ENCODE measurements at regions not wholly inside any gene's neighbourhood (a gene's known extent, or its start where the extent isn't known, plus 50 kb on each side); places are given as distances from the start of the nearest gene placed in this dataset.

DNA sequence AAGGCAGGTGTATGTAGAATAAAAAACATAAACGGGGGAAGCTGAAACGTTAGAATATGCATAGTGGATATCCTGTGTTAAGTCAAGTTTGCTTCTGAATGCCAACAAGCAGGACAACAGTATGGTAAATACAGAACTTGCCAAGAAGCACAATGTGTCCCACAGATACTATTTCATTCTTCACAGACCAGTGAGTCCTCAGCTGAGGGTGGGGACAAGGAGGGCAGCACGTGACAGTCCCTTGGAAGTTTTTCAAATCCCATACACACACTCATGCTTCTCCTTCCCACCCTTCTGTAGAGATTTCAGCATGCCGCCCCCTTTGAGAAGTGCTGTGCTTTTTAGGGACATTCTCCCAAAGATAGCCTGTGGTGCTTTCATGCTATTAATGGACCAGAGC is 268.5 kb upstream of the ECI2 start:
- Histone ChIP-seq H3K36me3 (ENCODE audit: control insufficient read depth in 1 of 2, insufficient read depth in 2 of 2, low read length in 1 of 2) (no peaks in the 10 kb centered on the region), H3K27ac (ENCODE audit: low read depth in 1 of 2, low read length in 2 of 2) (no peak overlapping the region), H3K27me3 (ENCODE audit: control insufficient read depth in 1 of 2, insufficient read depth in 2 of 2, low read length in 1 of 2) (no peaks in the 10 kb centered on the region), H3K4me1 (ENCODE audit: control insufficient read depth in 1 of 2, insufficient read depth in 2 of 2, low read length in 2 of 2) (peaks cover 2 to 4% of the 10 kb centered on the region in 2 donors), H3K9me3 (ENCODE audit: control insufficient read depth, low read length) (no peaks in the 10 kb centered on the region), H3K4me3 (ENCODE audit: low read length in 2 of 2) (no peak overlapping the region)
- WGBS, 2 donors: 22 to 28% methylated on average over 4 of the region's 4 CpGs
- intact Hi-C loops (cut with DNase I): loop anchor here in 1 of 2 donors (5.0 kb wide), 1 partner anchor 52 kb away; no protein-coding TSS in a partner anchor
- no peak for DNase-seq
- ATAC-seq (ENCODE audit: low FRiP score): no peak

DNA sequence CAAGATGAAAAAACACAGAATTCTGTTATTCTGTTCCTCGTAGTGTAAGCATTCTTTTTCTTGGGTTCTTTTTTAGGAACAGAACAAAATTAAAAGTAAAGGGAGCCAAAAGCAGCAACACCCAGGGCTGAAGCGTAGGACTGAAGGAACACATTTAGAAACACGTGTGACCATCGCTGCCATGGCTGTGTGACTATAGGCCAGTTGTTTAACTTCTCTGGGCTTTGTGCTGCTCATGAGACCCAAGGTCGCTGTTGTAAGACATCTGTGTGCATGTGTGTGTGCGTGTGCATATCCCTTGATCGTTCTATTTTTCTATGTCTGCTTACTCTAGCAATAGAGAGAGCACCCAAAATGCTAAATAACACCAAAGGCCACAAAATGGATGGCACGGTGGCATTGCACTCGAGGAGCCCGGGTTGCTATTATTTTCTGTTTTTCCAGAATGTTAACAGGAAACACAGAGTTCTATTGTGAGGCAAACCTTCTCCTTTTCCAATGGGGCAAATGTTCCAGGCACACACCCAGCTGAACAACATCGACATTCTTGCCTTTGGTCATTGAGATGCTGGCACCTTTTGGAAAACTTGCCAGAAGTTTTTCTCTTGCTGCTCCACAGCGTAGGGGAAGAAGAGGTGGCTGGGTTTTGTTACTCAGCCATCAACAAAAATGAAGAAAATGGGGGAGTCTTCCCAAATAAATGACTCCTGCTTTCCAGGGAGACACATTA is 267.8 kb upstream of the ECI2 start:
- Histone ChIP-seq H3K27me3 (ENCODE audit: control insufficient read depth in 1 of 2, insufficient read depth in 2 of 2, low read length in 1 of 2) (no peaks in the 10 kb centered on the region), H3K4me1 (ENCODE audit: control insufficient read depth in 1 of 2, insufficient read depth in 2 of 2, low read length in 2 of 2) (peaks cover 2 to 4% of the 10 kb centered on the region in 2 donors), H3K27ac (ENCODE audit: low read depth in 1 of 2, low read length in 2 of 2) (no peak overlapping the region), H3K4me3 (ENCODE audit: low read length in 2 of 2) (no peak overlapping the region), H3K36me3 (ENCODE audit: control insufficient read depth in 1 of 2, insufficient read depth in 2 of 2, low read length in 1 of 2) (no peaks in the 10 kb centered on the region), H3K9me3 (ENCODE audit: control insufficient read depth, low read length) (no peaks in the 10 kb centered on the region)
- ATAC-seq (ENCODE audit: low FRiP score): peak; percentile 26
- intact Hi-C loops (cut with DNase I): loop anchor here in 1 of 2 donors (5.0 kb wide), 1 partner anchor 51 kb away; no protein-coding TSS in a partner anchor
- 41 to 43% methylated on average over 12 of the region's 12 CpGs for WGBS, 2 donors
- no peak for DNase-seq

DNA sequence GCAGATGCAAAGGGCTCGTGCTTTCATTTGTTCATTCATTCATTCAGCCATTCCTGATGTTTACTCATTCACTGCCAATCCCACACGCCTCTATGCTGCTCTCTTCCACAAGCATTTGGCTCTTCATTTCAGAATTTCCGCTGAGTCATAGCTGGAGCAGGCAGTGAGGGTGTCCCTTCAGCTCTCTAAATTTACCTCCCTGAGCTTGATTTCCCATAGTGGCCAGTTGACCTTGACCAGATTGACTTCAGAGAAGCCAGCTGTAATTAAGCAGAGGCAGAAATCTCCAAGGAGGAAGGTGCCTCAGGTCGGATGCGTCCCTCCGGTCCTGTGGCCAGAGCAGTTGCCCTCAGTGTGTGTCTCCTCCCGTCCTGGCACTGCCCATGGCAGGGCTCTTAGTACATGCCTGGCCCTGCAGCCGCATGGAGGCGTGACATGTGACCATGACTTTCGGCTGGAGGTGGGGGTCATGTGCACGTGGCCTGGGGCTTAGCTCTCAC is 267.2 kb upstream of the ECI2 start:
- WGBS, 2 donors: 4 to 8% methylated on average over 11 of the region's 11 CpGs
- ATAC-seq (ENCODE audit: low FRiP score): peak; percentile 82
- no peak for DNase-seq
- H3K4me3 ChIP-seq (ENCODE audit: low read length in 2 of 2): no peak overlapping the region
- H3K9me3 ChIP-seq (ENCODE audit: control insufficient read depth, low read length): no peaks in the 10 kb centered on the region
- H3K4me1 ChIP-seq (ENCODE audit: control insufficient read depth in 1 of 2, insufficient read depth in 2 of 2, low read length in 2 of 2): peaks cover 2 to 4% of the 10 kb centered on the region in 2 donors
- no peaks in the 10 kb centered on the region for H3K36me3 ChIP-seq (ENCODE audit: control insufficient read depth in 1 of 2, insufficient read depth in 2 of 2, low read length in 1 of 2)
- peak overlapping the region in 1 of 2 donors; percentile 89 for H3K27ac ChIP-seq (ENCODE audit: low read depth in 1 of 2, low read length in 2 of 2)
- intact Hi-C loops (cut with DNase I): loop anchor here in 1 of 2 donors (5.0 kb wide), 1 partner anchor 50 kb away; no protein-coding TSS in a partner anchor
- no peaks in the 10 kb centered on the region for H3K27me3 ChIP-seq (ENCODE audit: control insufficient read depth in 1 of 2, insufficient read depth in 2 of 2, low read length in 1 of 2)

DNA sequence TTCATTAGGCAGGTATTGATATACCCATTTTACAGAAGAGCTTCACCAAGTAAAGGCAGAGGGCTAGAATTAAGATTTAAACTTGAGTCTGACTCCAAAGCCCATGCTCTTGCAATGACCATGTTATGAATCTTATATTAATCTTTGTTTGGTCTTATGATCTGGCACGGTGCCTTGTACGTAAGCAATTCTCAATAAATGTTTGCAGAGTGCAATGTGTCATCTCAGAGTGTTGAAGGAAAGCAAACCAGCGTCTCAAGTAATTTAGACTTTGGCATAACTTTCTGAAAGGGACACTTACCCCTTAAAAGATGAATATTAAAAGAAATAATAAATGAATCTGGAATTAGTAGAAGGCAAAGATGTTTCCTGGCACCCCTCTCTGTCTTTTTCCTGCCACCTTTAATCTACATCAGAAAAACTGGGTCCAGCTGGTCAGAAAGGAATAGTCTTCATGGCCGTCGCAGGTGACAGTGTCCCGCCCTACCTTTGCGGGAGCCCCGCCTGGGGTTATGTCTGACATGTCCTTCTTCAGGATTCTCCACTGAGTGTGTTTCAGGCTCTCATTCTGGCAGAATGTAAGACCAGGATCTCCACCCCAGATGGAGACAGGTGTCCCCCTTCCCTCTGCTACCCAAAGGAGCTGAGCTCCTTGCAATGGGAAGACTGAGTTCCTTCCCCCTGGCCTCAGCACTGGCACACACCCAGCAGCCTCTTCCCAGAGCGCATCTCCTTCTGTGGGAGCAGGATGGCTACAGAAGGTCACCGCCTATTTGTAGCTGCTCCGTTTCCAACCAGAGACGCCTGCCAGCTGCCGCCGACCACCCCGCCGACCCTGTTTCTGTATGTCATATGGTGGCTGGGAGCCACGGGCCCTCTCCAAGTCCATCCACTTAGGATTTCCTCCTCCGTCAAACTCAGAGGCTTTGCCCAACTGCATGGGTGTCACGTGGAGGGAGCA is 266.3 kb upstream of the ECI2 start:
- H3K4me1 ChIP-seq (ENCODE audit: control insufficient read depth in 1 of 2, insufficient read depth in 2 of 2, low read length in 2 of 2): peaks cover 2 to 4% of the 10 kb centered on the region in 2 donors
- H3K27ac ChIP-seq (ENCODE audit: low read depth in 1 of 2, low read length in 2 of 2): peak overlapping the region in 1 of 2 donors; percentile 10
- H3K9me3 ChIP-seq (ENCODE audit: control insufficient read depth, low read length): no peaks in the 10 kb centered on the region
- no peaks in the 10 kb centered on the region for H3K27me3 ChIP-seq (ENCODE audit: control insufficient read depth in 1 of 2, insufficient read depth in 2 of 2, low read length in 1 of 2)
- peak; percentile 12 for ATAC-seq (ENCODE audit: low FRiP score)
- no peak overlapping the region for H3K4me3 ChIP-seq (ENCODE audit: low read length in 2 of 2)
- H3K36me3 ChIP-seq (ENCODE audit: control insufficient read depth in 1 of 2, insufficient read depth in 2 of 2, low read length in 1 of 2): no peaks in the 10 kb centered on the region
- intact Hi-C loops (cut with DNase I): loop anchor here in 1 of 2 donors (5.0 kb wide), 1 partner anchor 49 kb away; no protein-coding TSS in a partner anchor
- no peak for DNase-seq
- WGBS, 2 donors: 58 to 65% methylated on average over 19 of the region's 19 CpGs

DNA sequence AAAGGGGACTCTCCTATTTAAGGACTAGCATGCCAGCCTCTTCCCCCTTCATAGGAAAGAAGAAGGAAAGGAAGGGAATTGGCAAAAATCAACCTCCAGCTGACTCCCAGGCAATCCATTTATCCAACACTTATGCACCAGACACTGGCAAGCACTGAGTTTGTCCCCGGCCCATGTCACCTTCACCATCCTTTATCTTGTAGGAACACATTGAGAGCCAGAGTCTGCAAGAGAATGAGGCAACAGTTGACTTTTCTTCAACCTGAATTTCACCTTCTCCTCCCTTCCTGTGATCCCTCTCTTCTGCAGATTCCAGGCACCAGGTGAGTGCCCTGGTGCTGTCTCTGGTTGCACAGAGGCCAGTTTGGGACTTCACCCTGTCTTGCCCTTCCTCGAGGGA is 264.3 kb upstream of the ECI2 start:
- no peaks in the 10 kb centered on the region for H3K27me3 ChIP-seq (ENCODE audit: control insufficient read depth in 1 of 2, insufficient read depth in 2 of 2, low read length in 1 of 2)
- intact Hi-C loops (cut with DNase I): loop anchor here in 1 of 2 donors (5.0 kb wide), 1 partner anchor 47 kb away; no protein-coding TSS in a partner anchor
- no peak for DNase-seq
- no peak overlapping the region for H3K27ac ChIP-seq (ENCODE audit: low read depth in 1 of 2, low read length in 2 of 2)
- no peaks in the 10 kb centered on the region for H3K9me3 ChIP-seq (ENCODE audit: control insufficient read depth, low read length)
- H3K4me3 ChIP-seq (ENCODE audit: low read length in 2 of 2): no peak overlapping the region
- WGBS, 2 donors: 93 to 97% methylated on average over 2 of the region's 2 CpGs
- H3K4me1 ChIP-seq (ENCODE audit: control insufficient read depth in 1 of 2, insufficient read depth in 2 of 2, low read length in 2 of 2): peaks cover 2 to 4% of the 10 kb centered on the region in 2 donors
- no peaks in the 10 kb centered on the region for H3K36me3 ChIP-seq (ENCODE audit: control insufficient read depth in 1 of 2, insufficient read depth in 2 of 2, low read length in 1 of 2)
- no peak for ATAC-seq (ENCODE audit: low FRiP score)

DNA sequence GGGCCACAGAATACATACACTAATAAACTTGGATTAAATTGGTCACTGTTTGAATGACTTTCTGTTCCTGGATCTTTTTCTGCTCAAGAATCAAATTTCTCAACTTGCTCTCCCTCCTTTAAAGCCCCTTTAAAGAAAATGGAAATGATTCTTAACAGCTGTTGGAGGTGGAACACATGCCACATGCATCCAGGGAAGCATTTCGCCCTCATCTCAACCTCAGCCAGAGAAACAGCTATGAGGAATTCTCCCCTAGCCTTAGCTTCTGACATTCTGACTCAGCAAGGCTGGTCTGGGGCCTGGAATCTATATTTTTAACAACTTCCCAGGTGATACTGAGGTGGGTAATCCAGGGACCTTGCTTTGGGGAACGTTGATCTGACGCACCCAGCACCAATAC is 263.4 kb upstream of the ECI2 start:
- intact Hi-C loops (cut with DNase I): no loop called here
- H3K27me3 ChIP-seq (ENCODE audit: control insufficient read depth in 1 of 2, insufficient read depth in 2 of 2, low read length in 1 of 2): no peaks in the 10 kb centered on the region
- DNase-seq: no peak
- H3K36me3 ChIP-seq (ENCODE audit: control insufficient read depth in 1 of 2, insufficient read depth in 2 of 2, low read length in 1 of 2): no peaks in the 10 kb centered on the region
- 89 to 92% methylated on average over 3 of the region's 3 CpGs for WGBS, 2 donors
- no peak overlapping the region for H3K27ac ChIP-seq (ENCODE audit: low read depth in 1 of 2, low read length in 2 of 2)
- peaks cover under 1 to 2% of the 10 kb centered on the region in 2 donors for H3K4me1 ChIP-seq (ENCODE audit: control insufficient read depth in 1 of 2, insufficient read depth in 2 of 2, low read length in 2 of 2)
- no peak for ATAC-seq (ENCODE audit: low FRiP score)
- H3K4me3 ChIP-seq (ENCODE audit: low read length in 2 of 2): no peak overlapping the region
- no peaks in the 10 kb centered on the region for H3K9me3 ChIP-seq (ENCODE audit: control insufficient read depth, low read length)

DNA sequence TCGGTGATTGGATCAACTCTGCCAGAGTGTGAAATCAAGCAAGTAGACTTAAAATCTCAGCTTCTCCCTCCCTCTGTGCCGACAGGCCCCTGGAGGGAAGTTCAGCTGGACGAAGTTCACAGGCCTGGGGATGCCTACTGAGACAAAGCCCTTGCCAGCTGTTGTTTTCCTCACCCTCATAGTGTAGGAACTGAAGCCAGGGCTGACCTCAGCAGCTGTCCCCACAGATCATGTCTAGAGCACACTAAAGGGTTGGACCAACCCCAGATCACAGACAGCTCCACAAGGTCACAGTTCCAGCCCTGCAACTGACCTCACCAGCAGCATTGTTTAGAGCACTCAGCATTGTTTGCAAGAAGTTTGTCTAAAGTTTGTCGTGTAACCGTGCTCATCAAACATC is 261.9 kb upstream of the ECI2 start:
- no peaks in the 10 kb centered on the region for H3K4me1 ChIP-seq (ENCODE audit: control insufficient read depth in 1 of 2, insufficient read depth in 2 of 2, low read length in 2 of 2)
- no peaks in the 10 kb centered on the region for H3K9me3 ChIP-seq (ENCODE audit: control insufficient read depth, low read length)
- no peaks in the 10 kb centered on the region for H3K27me3 ChIP-seq (ENCODE audit: control insufficient read depth in 1 of 2, insufficient read depth in 2 of 2, low read length in 1 of 2)
- WGBS, 2 donors: 67 to 71% methylated on average over 5 of the region's 5 CpGs
- DNase-seq: no peak
- no peak overlapping the region for H3K4me3 ChIP-seq (ENCODE audit: low read length in 2 of 2)
- no peak for ATAC-seq (ENCODE audit: low FRiP score)
- intact Hi-C loops (cut with DNase I): no loop called here
- no peaks in the 10 kb centered on the region for H3K36me3 ChIP-seq (ENCODE audit: control insufficient read depth in 1 of 2, insufficient read depth in 2 of 2, low read length in 1 of 2)
- H3K27ac ChIP-seq (ENCODE audit: low read depth in 1 of 2, low read length in 2 of 2): no peak overlapping the region

DNA sequence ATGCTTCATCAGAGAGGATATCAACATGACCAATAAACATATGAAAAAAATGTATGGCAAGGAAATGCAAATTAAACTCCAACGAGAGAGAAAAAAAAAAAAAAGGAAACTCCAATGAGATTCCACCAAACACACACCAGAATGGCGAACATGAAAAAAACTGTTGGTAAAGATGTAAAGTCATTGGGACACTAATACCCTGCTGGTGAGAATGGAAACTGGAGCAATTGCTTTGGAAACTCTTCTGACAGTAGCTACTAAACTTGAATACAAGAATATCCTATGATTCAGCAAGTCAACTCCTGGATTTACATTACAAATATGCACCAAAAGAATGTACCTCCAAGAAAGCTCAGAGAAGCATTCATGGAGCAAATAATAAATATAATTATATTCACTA is 260.7 kb upstream of the ECI2 start:
- 90 to 95% methylated on average over 2 of the region's 2 CpGs for WGBS, 2 donors
- no peaks in the 10 kb centered on the region for H3K27me3 ChIP-seq (ENCODE audit: control insufficient read depth in 1 of 2, insufficient read depth in 2 of 2, low read length in 1 of 2)
- DNase-seq: no peak
- no peak for ATAC-seq (ENCODE audit: low FRiP score)
- H3K9me3 ChIP-seq (ENCODE audit: control insufficient read depth, low read length): no peaks in the 10 kb centered on the region
- H3K4me1 ChIP-seq (ENCODE audit: control insufficient read depth in 1 of 2, insufficient read depth in 2 of 2, low read length in 2 of 2): no peaks in the 10 kb centered on the region
- intact Hi-C loops (cut with DNase I): no loop called here
- no peaks in the 10 kb centered on the region for H3K36me3 ChIP-seq (ENCODE audit: control insufficient read depth in 1 of 2, insufficient read depth in 2 of 2, low read length in 1 of 2)
- H3K27ac ChIP-seq (ENCODE audit: low read depth in 1 of 2, low read length in 2 of 2): no peak overlapping the region
- no peak overlapping the region for H3K4me3 ChIP-seq (ENCODE audit: low read length in 2 of 2)
